PC-9 (cell line): ENCODE measurements at regions not wholly inside any gene's neighbourhood (a gene's known extent, or its start where the extent isn't known, plus 50 kb on each side); places are given as distances from the start of the nearest gene placed in this dataset.

Experiments
- CTCF ChIP-seq: fragments of 200-600 bp; sonication (generic); conservative IDR thresholded peaks from 2 replicates; pipeline ENCODE4 v1.6.1; 2017; ENCODE audit warnings: mixed run types, antibody characterized with exemption, mild to moderate bottlenecking, moderate library complexity
- EZH2 ChIP-seq: fragments of 200-600 bp; sonication (generic); IDR thresholded peaks from 2 replicates; pipeline ENCODE4 v1.8.0; 2017; ENCODE audit warnings: antibody characterized with exemption, low read depth

- no peak for TF ChIP-seq CTCF
- TF ChIP-seq EZH2 = no peak
Observed at GRCh38 chr6:111987295-111987694, 66.6 kb upstream of the CCN6 start.
